C1 segment of cervical spinal cord (tissue), 14 donors: ENCODE measurements at regions not wholly inside any gene's neighbourhood (a gene's known extent, or its start where the extent isn't known, plus 50 kb on each side); places are given as distances from the start of the nearest gene placed in this dataset.

ENCODE experiments used
- DNase-seq, 14 donors: peaks; one replicate each; lab custom pipeline; 2025; lab: John Stamatoyannopoulos, UW

- no peak for DNase-seq
Observed at GRCh38 chr3:5270666-5271371, 83.3 kb downstream of the EDEM1 start.

GRCh38 chr3:5271372-5271683, 83.8 kb downstream of the EDEM1 start:
- no peak for DNase-seq

GRCh38 chr3:5272387-5272786, 84.9 kb downstream of the EDEM1 start:
- DNase-seq = no peak

GRCh38 chr3:5274091-5274490, 86.6 kb downstream of the EDEM1 start:
- no peak for DNase-seq

GRCh38 chr3:5275529-5275928, 88.0 kb downstream of the EDEM1 start:
- no peak for DNase-seq

- no peak for DNase-seq
Observed at GRCh38 chr3:5276934-5277333, 89.4 kb downstream of the EDEM1 start.

GRCh38 chr3:5277612-5278236, 90.2 kb downstream of the EDEM1 start:
- DNase-seq = no peak

- no peak for DNase-seq
Observed at GRCh38 chr3:5278666-5279065, 91.2 kb downstream of the EDEM1 start.

- no peak for DNase-seq
Observed at GRCh38 chr3:5282703-5283102, 95.2 kb downstream of the EDEM1 start.

GRCh38 chr3:5285439-5285838, 97.9 kb downstream of the EDEM1 start:
- DNase-seq = no peak

GRCh38 chr3:5290915-5291314, 103.4 kb downstream of the EDEM1 start:
- DNase-seq = no peak

GRCh38 chr3:5292512-5292911, 105.0 kb downstream of the EDEM1 start:
- DNase-seq = no peak

GRCh38 chr3:5293207-5293606, 105.7 kb downstream of the EDEM1 start:
- DNase-seq = no peak

- DNase-seq = no peak
Observed at GRCh38 chr3:5294356-5294755, 106.8 kb downstream of the EDEM1 start.

GRCh38 chr3:5295191-5295690, 107.7 kb downstream of the EDEM1 start:
- no peak for DNase-seq

GRCh38 chr3:5296362-5296761, 108.9 kb downstream of the EDEM1 start:
- DNase-seq = no peak

GRCh38 chr3:5297895-5298294, 110.4 kb downstream of the EDEM1 start:
- no peak for DNase-seq

- no peak for DNase-seq
Observed at GRCh38 chr3:5298453-5298852, 110.9 kb downstream of the EDEM1 start.

GRCh38 chr3:5299161-5299560, 111.7 kb downstream of the EDEM1 start:
- no peak for DNase-seq

GRCh38 chr3:5300638-5301037, 113.1 kb downstream of the EDEM1 start:
- no peak for DNase-seq

GRCh38 chr3:5301651-5302297, 114.3 kb downstream of the EDEM1 start:
- DNase-seq = no peak

GRCh38 chr3:5302661-5303060, 115.2 kb downstream of the EDEM1 start:
- no peak for DNase-seq

GRCh38 chr3:5304188-5304587, 116.7 kb downstream of the EDEM1 start:
- no peak for DNase-seq
